ENCODE measurements at regions not wholly inside any gene's neighbourhood (a gene's known extent, or its start where the extent isn't known, plus 50 kb on each side); places are given as distances from the start of the nearest gene placed in this dataset.

DNA sequence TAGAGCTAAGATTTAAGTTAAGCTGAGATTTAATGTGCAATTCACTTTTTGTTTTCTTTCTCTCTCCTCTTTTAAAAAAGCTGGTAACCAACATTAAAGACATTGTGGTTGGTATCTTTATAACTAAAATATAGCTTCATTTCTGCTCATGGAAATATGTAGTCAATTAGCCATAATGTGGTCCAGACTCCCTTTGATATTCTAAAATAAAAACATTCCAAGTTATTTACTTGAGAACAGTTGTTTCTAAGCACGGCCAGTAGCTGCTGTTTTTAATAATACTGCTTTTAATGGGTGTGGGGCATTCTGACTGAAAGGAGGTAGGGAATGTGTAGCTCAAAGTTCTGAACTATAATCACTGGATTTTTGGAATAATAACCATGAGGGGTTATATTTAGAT is 183.3 kb upstream of the FBXO11 start:
- no peak for TF ChIP-seq EZH2 (IDR thresholded peaks at IDR 0.05; ENCODE audit: low read length, missing control alignments)
- TF ChIP-seq, protein P1, sequence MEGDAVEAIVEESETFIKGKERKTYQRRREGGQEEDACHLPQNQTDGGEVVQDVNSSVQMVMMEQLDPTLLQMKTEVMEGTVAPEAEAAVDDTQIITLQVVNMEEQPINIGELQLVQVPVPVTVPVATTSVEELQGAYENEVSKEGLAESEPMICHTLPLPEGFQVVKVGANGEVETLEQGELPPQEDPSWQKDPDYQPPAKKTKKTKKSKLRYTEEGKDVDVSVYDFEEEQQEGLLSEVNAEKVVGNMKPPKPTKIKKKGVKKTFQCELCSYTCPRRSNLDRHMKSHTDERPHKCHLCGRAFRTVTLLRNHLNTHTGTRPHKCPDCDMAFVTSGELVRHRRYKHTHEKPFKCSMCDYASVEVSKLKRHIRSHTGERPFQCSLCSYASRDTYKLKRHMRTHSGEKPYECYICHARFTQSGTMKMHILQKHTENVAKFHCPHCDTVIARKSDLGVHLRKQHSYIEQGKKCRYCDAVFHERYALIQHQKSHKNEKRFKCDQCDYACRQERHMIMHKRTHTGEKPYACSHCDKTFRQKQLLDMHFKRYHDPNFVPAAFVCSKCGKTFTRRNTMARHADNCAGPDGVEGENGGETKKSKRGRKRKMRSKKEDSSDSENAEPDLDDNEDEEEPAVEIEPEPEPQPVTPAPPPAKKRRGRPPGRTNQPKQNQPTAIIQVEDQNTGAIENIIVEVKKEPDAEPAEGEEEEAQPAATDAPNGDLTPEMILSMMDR (conservative IDR thresholded peaks at IDR 0.05 in 1 of 2, IDR thresholded peaks at IDR 0.05 in 1 of 2; ENCODE audit: low read depth in 1 of 2, low read length in 2 of 2), result no peak
